ENCODE measurements at regions not wholly inside any gene's neighbourhood (a gene's known extent, or its start where the extent isn't known, plus 50 kb on each side); places are given as distances from the start of the nearest gene placed in this dataset.
"Not testable (repeated sequence)": the region's sequence is repeated elsewhere in the genome, so short reads cannot be mapped to it uniquely, and the experiment has no call there.

DNA sequence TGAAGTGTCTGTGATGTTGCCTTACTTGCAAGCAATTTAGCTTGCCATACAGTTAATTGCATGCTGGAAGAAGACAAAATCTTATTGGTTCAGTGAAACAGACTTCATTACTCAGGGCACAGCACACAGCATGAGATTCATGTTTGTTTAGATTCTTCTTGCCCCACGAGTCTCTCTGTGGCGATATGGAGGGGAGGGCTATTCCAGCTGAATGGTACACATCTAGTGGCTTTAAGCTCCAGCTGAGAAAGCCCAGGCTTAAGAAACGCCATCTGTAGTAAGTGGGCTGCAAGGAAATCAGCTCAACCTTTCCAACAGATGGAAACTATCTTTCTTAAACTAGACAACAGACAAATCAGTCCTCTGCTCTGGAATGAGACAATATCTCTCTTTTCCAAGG lies 1022.0 kb downstream of the NCAM2 start:
- no peaks in the 10 kb centered on the region for H3K9me3 ChIP-seq (ENCODE audit: control insufficient read depth, insufficient read depth, low read depth, low read length)
- DNase-seq (ENCODE audit: low read depth, low spot score), result no peak
- no TSS peak for BruUV-seq (replicated peaks)
- H3K4me1 ChIP-seq (ENCODE audit: control insufficient read depth, insufficient read depth, low read length), result no peaks in the 10 kb centered on the region
- no peak for ATAC-seq
- H3K27ac ChIP-seq (ENCODE audit: low read length), result no peak overlapping the region
- no peaks in the 10 kb centered on the region for H3K27me3 ChIP-seq (ENCODE audit: control insufficient read depth, insufficient read depth, low read length)
- in situ Hi-C loops (cut with HindIII; ENCODE audit: low pct_unique_long_range_greater_than_20kb, low sequenced_read_pairs) (no loop called here), intact Hi-C loops (cut with micrococcal nuclease; ENCODE audit: unreplicated experiment) (no loop called here)
- H3K36me3 ChIP-seq (ENCODE audit: control insufficient read depth, insufficient read depth, low read length), result no peaks in the 10 kb centered on the region
- no peak overlapping the region for H3K4me3 ChIP-seq (ENCODE audit: low read depth in 2 of 2, low read length in 2 of 2)
- ChIA-PET POLR2A (no interaction called here), CTCF (no interaction called here)
- TF ChIP-seq TCF7L2 (IDR thresholded peaks at IDR 0.05; ENCODE audit: low read depth, low read length), result no peak
- TF ChIP-seq, protein P1, sequence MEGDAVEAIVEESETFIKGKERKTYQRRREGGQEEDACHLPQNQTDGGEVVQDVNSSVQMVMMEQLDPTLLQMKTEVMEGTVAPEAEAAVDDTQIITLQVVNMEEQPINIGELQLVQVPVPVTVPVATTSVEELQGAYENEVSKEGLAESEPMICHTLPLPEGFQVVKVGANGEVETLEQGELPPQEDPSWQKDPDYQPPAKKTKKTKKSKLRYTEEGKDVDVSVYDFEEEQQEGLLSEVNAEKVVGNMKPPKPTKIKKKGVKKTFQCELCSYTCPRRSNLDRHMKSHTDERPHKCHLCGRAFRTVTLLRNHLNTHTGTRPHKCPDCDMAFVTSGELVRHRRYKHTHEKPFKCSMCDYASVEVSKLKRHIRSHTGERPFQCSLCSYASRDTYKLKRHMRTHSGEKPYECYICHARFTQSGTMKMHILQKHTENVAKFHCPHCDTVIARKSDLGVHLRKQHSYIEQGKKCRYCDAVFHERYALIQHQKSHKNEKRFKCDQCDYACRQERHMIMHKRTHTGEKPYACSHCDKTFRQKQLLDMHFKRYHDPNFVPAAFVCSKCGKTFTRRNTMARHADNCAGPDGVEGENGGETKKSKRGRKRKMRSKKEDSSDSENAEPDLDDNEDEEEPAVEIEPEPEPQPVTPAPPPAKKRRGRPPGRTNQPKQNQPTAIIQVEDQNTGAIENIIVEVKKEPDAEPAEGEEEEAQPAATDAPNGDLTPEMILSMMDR (IDR thresholded peaks at IDR 0.05), result no peak
- TF ChIP-seq SIN3A (IDR thresholded peaks at IDR 0.05; ENCODE audit: borderline replicate concordance, insufficient read depth, low read depth, low read length), result no peak

DNA sequence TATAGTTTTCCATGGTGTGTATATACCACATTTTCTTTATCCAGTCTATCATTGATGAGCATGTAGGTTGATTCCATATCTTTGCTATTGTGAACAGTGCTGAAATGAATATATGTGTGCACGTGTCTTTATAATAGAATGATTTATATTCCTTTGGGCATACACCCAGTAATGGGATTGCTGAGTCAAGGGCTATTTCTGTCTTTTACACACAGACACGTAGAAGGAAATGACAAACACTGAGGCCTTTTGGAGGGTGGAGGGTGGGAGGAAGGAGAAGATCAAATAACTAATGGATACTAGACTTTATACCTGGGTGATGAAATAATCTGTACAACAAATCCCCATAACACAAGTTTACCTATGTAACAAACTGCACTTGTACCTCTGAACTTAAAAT lies 1025.7 kb downstream of the NCAM2 start:
- H3K27ac ChIP-seq (ENCODE audit: low read length); ATAC-seq; CTCF ChIA-PET; intact Hi-C loops (cut with micrococcal nuclease; ENCODE audit: unreplicated experiment); H3K4me1 ChIP-seq (ENCODE audit: control insufficient read depth, insufficient read depth, low read length); in situ Hi-C loops (cut with HindIII; ENCODE audit: low pct_unique_long_range_greater_than_20kb, low sequenced_read_pairs); POLR2A ChIA-PET; H3K4me3 ChIP-seq (ENCODE audit: low read depth in 2 of 2, low read length in 2 of 2); H3K9me3 ChIP-seq (ENCODE audit: control insufficient read depth, insufficient read depth, low read depth, low read length); DNase-seq (ENCODE audit: low read depth, low spot score); H3K27me3 ChIP-seq (ENCODE audit: control insufficient read depth, insufficient read depth, low read length); H3K36me3 ChIP-seq (ENCODE audit: control insufficient read depth, insufficient read depth, low read length); BruUV-seq (replicated peaks): not testable (repeated sequence)

DNA sequence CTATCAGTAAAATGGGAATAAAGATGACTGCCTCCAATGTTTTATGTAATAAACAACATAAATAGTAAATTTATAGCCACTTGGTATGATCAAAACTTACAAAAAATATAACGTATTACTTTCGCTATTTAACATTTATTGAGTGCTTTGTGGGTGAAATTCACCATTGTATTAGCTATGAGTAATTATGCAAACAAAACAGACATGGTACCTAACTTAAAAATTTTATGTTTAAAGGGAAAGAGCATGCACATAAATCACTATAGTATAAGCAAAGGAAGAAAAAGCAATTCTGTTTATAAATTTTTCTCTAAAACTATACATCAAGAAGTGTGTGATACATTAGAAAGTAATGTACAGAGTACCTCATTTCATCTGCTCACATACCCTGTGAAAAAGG lies 1046.2 kb downstream of the NCAM2 start:
- DNase-seq (ENCODE audit: low read depth, low spot score), result no peak
- POLR2A ChIA-PET, result no interaction called here

More for the DNA sequence above, 1046.2 kb downstream of the NCAM2 start:
- in situ Hi-C loops (cut with HindIII; ENCODE audit: low pct_unique_long_range_greater_than_20kb, low sequenced_read_pairs), result no loop called here
- no TSS peak for BruUV-seq (replicated peaks)
- no peak overlapping the region for H3K27ac ChIP-seq (ENCODE audit: low read length)
- intact Hi-C loops (cut with micrococcal nuclease; ENCODE audit: unreplicated experiment), result no loop called here
- TF ChIP-seq, protein P2, sequence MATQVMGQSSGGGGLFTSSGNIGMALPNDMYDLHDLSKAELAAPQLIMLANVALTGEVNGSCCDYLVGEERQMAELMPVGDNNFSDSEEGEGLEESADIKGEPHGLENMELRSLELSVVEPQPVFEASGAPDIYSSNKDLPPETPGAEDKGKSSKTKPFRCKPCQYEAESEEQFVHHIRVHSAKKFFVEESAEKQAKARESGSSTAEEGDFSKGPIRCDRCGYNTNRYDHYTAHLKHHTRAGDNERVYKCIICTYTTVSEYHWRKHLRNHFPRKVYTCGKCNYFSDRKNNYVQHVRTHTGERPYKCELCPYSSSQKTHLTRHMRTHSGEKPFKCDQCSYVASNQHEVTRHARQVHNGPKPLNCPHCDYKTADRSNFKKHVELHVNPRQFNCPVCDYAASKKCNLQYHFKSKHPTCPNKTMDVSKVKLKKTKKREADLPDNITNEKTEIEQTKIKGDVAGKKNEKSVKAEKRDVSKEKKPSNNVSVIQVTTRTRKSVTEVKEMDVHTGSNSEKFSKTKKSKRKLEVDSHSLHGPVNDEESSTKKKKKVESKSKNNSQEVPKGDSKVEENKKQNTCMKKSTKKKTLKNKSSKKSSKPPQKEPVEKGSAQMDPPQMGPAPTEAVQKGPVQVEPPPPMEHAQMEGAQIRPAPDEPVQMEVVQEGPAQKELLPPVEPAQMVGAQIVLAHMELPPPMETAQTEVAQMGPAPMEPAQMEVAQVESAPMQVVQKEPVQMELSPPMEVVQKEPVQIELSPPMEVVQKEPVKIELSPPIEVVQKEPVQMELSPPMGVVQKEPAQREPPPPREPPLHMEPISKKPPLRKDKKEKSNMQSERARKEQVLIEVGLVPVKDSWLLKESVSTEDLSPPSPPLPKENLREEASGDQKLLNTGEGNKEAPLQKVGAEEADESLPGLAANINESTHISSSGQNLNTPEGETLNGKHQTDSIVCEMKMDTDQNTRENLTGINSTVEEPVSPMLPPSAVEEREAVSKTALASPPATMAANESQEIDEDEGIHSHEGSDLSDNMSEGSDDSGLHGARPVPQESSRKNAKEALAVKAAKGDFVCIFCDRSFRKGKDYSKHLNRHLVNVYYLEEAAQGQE (IDR thresholded peaks at IDR 0.05; ENCODE audit: insufficient read depth in 1 of 2, low read depth in 2 of 2, low read length in 1 of 2), result no peak
- TF ChIP-seq POLR2AphosphoS5 (IDR thresholded peaks at IDR 0.05; ENCODE audit: low read depth, low read length), result no peak
- TF ChIP-seq TCF7L2 (IDR thresholded peaks at IDR 0.05; ENCODE audit: low read depth, low read length), result no peak
- TF ChIP-seq, protein P1 (IDR thresholded peaks at IDR 0.05), result no peak
- no peak for TF ChIP-seq SIN3A (IDR thresholded peaks at IDR 0.05; ENCODE audit: borderline replicate concordance, insufficient read depth, low read depth, low read length)
- no peaks in the 10 kb centered on the region for H3K27me3 ChIP-seq (ENCODE audit: control insufficient read depth, insufficient read depth, low read length)
- no peak for ATAC-seq
- no peaks in the 10 kb centered on the region for H3K9me3 ChIP-seq (ENCODE audit: control insufficient read depth, insufficient read depth, low read depth, low read length)
- no peak overlapping the region for H3K4me3 ChIP-seq (ENCODE audit: low read depth in 2 of 2, low read length in 2 of 2)
- CTCF ChIA-PET, result no interaction called here
- no peaks in the 10 kb centered on the region for H3K4me1 ChIP-seq (ENCODE audit: control insufficient read depth, insufficient read depth, low read length)
- H3K36me3 ChIP-seq (ENCODE audit: control insufficient read depth, insufficient read depth, low read length), result no peaks in the 10 kb centered on the region

Data from Panc1 (cell line).